ENCODE measurements at regions not wholly inside any gene's neighbourhood (a gene's known extent, or its start where the extent isn't known, plus 50 kb on each side); places are given as distances from the start of the nearest gene placed in this dataset.

GRCh38 chr15:79516155-79516554 lies 84.0 kb downstream of the MINAR1 start:
- intact Hi-C loops (cut with DNase I; ENCODE audit: low total_unique reads), result no loop called here
- Histone ChIP-seq H3K4me1 (no peaks in the 10 kb centered on the region), H3K36me3 (no peaks in the 10 kb centered on the region), H3K27ac (no peak overlapping the region), H3K4me3 (no peak overlapping the region), H3K27me3 (no peaks in the 10 kb centered on the region), H3K9me3 (no peaks in the 10 kb centered on the region)
- DNase-seq (ENCODE audit: low spot score in 2 of 2), result no peak
- no peak for TF ChIP-seq POLR2A (IDR thresholded peaks at IDR 0.05)

DNA sequence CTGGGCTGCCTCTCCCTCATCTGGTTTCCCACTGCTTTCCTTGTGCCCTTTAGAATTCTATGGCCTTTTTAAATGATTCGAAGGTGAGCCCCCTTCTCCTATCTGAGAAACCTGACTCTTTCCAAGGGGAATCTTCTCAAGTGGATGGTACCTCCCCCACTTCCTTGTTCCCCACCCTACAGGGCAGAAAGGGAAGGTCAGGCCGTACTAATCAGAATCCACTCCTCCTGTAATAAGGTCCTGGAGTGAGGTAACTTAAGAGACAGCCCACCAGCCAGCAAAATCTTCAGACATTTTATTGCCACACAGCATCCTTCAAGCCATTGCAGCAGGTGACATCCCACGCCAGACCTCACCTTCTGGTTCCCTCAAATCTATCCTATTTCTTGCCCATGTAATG lies 84.5 kb downstream of the MINAR1 start:
- DNase-seq (ENCODE audit: low spot score in 2 of 2), result no peak
- no peaks in the 10 kb centered on the region for H3K36me3 ChIP-seq
- no peaks in the 10 kb centered on the region for H3K9me3 ChIP-seq
- no peak overlapping the region for H3K4me3 ChIP-seq
- intact Hi-C loops (cut with DNase I; ENCODE audit: low total_unique reads), result no loop called here
- TF ChIP-seq, protein P1, sequence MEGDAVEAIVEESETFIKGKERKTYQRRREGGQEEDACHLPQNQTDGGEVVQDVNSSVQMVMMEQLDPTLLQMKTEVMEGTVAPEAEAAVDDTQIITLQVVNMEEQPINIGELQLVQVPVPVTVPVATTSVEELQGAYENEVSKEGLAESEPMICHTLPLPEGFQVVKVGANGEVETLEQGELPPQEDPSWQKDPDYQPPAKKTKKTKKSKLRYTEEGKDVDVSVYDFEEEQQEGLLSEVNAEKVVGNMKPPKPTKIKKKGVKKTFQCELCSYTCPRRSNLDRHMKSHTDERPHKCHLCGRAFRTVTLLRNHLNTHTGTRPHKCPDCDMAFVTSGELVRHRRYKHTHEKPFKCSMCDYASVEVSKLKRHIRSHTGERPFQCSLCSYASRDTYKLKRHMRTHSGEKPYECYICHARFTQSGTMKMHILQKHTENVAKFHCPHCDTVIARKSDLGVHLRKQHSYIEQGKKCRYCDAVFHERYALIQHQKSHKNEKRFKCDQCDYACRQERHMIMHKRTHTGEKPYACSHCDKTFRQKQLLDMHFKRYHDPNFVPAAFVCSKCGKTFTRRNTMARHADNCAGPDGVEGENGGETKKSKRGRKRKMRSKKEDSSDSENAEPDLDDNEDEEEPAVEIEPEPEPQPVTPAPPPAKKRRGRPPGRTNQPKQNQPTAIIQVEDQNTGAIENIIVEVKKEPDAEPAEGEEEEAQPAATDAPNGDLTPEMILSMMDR (IDR thresholded peaks at IDR 0.05), result no peak
- TF ChIP-seq POLR2A (IDR thresholded peaks at IDR 0.05), result no peak
- TF ChIP-seq POLR2AphosphoS5 (IDR thresholded peaks at IDR 0.05), result no peak
- no peaks in the 10 kb centered on the region for H3K27me3 ChIP-seq
- H3K4me1 ChIP-seq, result no peaks in the 10 kb centered on the region
- H3K27ac ChIP-seq, result no peak overlapping the region

GRCh38 chr15:79519628-79520027 lies 87.5 kb downstream of the MINAR1 start:
- TF ChIP-seq, protein P1 (IDR thresholded peaks at IDR 0.05), result no peak
- no peak for TF ChIP-seq POLR2AphosphoS5 (IDR thresholded peaks at IDR 0.05)
- no peaks in the 10 kb centered on the region for H3K36me3 ChIP-seq
- H3K9me3 ChIP-seq, result no peaks in the 10 kb centered on the region
- no peaks in the 10 kb centered on the region for H3K27me3 ChIP-seq
- DNase-seq (ENCODE audit: low spot score in 2 of 2), result no peak
- H3K27ac ChIP-seq, result no peak overlapping the region
- intact Hi-C loops (cut with DNase I; ENCODE audit: low total_unique reads), result no loop called here
- no peaks in the 10 kb centered on the region for H3K4me1 ChIP-seq
- H3K4me3 ChIP-seq, result no peak overlapping the region

DNA sequence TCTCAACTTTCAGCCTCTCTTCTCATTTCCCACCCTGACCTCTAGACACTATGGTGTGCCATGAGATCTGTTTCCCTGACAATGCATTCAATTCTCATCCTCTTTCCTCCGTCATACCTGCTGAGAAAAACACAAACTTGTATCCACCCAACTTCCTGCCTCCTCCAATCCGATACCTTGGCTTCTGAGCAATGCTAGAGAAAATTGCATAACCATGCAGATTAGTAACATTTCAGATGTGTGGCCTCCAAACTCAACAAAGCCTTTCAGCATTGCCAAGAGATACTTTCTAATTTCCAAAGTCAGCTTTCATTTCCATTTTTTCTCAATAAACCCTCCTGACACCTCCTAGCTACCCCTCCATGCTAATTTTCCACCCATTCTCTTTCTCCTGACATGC lies 88.5 kb downstream of the MINAR1 start:
- Histone ChIP-seq H3K27me3 (no peaks in the 10 kb centered on the region), H3K4me3 (no peak overlapping the region), H3K27ac (no peak overlapping the region), H3K9me3 (no peaks in the 10 kb centered on the region), H3K36me3 (no peaks in the 10 kb centered on the region), H3K4me1 (no peaks in the 10 kb centered on the region)
- TF ChIP-seq, protein P1 (IDR thresholded peaks at IDR 0.05), result no peak
- TF ChIP-seq POLR2A (IDR thresholded peaks at IDR 0.05) (no peak), POLR2AphosphoS5 (IDR thresholded peaks at IDR 0.05) (no peak)
- no peak for DNase-seq (ENCODE audit: low spot score in 2 of 2)
- intact Hi-C loops (cut with DNase I; ENCODE audit: low total_unique reads), result no loop called here

GRCh38 chr15:79522656-79523055 lies 90.5 kb downstream of the MINAR1 start:
- Histone ChIP-seq H3K9me3 (no peaks in the 10 kb centered on the region), H3K4me3 (no peak overlapping the region), H3K36me3 (no peaks in the 10 kb centered on the region), H3K4me1 (no peaks in the 10 kb centered on the region), H3K27me3 (no peaks in the 10 kb centered on the region), H3K27ac (no peak overlapping the region)
- TF ChIP-seq POLR2AphosphoS5 (IDR thresholded peaks at IDR 0.05), result no peak
- TF ChIP-seq POLR2A (IDR thresholded peaks at IDR 0.05), result no peak
- TF ChIP-seq, protein P1 (IDR thresholded peaks at IDR 0.05), result no peak
- no peak for DNase-seq (ENCODE audit: low spot score in 2 of 2)
- intact Hi-C loops (cut with DNase I; ENCODE audit: low total_unique reads), result no loop called here

- no peaks in the 10 kb centered on the region for H3K4me1 ChIP-seq
- H3K27me3 ChIP-seq, result no peaks in the 10 kb centered on the region
- no peaks in the 10 kb centered on the region for H3K36me3 ChIP-seq
- no peaks in the 10 kb centered on the region for H3K9me3 ChIP-seq
- TF ChIP-seq, protein P1 (IDR thresholded peaks at IDR 0.05), result no peak
- TF ChIP-seq POLR2A (IDR thresholded peaks at IDR 0.05), result no peak
- TF ChIP-seq POLR2AphosphoS5 (IDR thresholded peaks at IDR 0.05), result no peak
- no peak overlapping the region for H3K4me3 ChIP-seq
- intact Hi-C loops (cut with DNase I; ENCODE audit: low total_unique reads), result no loop called here
- no peak overlapping the region for H3K27ac ChIP-seq
- no peak for DNase-seq (ENCODE audit: low spot score in 2 of 2)
These were observed 91.1 kb downstream of the MINAR1 start for GRCh38 chr15:79523266-79523665.
